ENCODE measurements at regions not wholly inside any gene's neighbourhood (a gene's known extent, or its start where the extent isn't known, plus 50 kb on each side); places are given as distances from the start of the nearest gene placed in this dataset.

GRCh38 chr5:56326770-56327169, 93.6 kb upstream of the ANKRD55 start:
- TF ChIP-seq, protein P1, sequence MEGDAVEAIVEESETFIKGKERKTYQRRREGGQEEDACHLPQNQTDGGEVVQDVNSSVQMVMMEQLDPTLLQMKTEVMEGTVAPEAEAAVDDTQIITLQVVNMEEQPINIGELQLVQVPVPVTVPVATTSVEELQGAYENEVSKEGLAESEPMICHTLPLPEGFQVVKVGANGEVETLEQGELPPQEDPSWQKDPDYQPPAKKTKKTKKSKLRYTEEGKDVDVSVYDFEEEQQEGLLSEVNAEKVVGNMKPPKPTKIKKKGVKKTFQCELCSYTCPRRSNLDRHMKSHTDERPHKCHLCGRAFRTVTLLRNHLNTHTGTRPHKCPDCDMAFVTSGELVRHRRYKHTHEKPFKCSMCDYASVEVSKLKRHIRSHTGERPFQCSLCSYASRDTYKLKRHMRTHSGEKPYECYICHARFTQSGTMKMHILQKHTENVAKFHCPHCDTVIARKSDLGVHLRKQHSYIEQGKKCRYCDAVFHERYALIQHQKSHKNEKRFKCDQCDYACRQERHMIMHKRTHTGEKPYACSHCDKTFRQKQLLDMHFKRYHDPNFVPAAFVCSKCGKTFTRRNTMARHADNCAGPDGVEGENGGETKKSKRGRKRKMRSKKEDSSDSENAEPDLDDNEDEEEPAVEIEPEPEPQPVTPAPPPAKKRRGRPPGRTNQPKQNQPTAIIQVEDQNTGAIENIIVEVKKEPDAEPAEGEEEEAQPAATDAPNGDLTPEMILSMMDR (IDR thresholded peaks at IDR 0.05), result no peak
- no peak for TF ChIP-seq POLR2A (IDR thresholded peaks at IDR 0.05)
